Upper lobe of left lung (tissue), 4 donors: ENCODE measurements at regions not wholly inside any gene's neighbourhood (a gene's known extent, or its start where the extent isn't known, plus 50 kb on each side); places are given as distances from the start of the nearest gene placed in this dataset.

Experiments
- EP300 ChIP-seq, 4 donors: sonication (generic); formaldehyde crosslinking; IDR thresholded peaks; one replicate each; pipeline ENCODE4 v1.5.1; 2017; ENCODE audit warnings: antibody characterized with exemption in 4 of 4, control low read depth in 2 of 4
- POLR2A ChIP-seq, 4 donors: fragments of 450-650 bp; IDR thresholded peaks; one replicate each; pipeline ENCODE4 v1.5.1; 2016 to 2017; ENCODE audit warnings: antibody characterized with exemption in 4 of 4, mild to moderate bottlenecking in 2 of 4
- POLR2AphosphoS5 ChIP-seq, 2 donors: sonication (generic); formaldehyde crosslinking; IDR thresholded peaks; one replicate each; pipeline ENCODE4 v1.5.1; 2017; ENCODE audit warnings: antibody characterized with exemption in 2 of 2
- TF ChIP-seq, protein P1 (sequence below), 6 experiments: fragments of 450-650 bp in 4 of 6; fragments of 200-600 bp in 2 of 6; sonication (generic) in 2 of 6; IDR thresholded peaks; one replicate each; pipeline ENCODE4 v1.5.1; 2016 to 2019; ENCODE audit warnings: antibody characterized with exemption in 6 of 6

DNA sequence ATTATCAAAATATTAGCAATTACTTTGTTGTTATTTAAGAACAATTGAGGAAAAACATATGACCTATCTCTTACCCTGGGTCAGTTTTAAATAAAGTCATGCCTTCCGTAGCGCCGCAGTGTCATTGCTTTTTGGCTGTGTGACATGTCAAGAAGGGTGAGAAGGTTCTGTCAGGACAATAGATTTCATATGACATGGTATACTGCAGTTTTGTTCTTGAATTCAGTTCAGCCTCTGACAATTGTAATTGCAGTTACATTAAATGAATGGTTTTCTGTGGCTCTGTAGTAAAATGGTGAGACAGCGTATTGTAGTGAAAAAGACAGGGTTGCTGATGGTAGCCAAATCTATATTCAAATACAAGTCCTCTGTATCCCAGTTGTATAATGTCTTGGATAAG is 307.2 kb downstream of the CDH2 start:
- TF ChIP-seq POLR2A (IDR thresholded peaks at IDR 0.05) (no peak), POLR2AphosphoS5 (IDR thresholded peaks at IDR 0.05) (no peak), EP300 (IDR thresholded peaks at IDR 0.05) (no peak)
- TF ChIP-seq, protein P1, sequence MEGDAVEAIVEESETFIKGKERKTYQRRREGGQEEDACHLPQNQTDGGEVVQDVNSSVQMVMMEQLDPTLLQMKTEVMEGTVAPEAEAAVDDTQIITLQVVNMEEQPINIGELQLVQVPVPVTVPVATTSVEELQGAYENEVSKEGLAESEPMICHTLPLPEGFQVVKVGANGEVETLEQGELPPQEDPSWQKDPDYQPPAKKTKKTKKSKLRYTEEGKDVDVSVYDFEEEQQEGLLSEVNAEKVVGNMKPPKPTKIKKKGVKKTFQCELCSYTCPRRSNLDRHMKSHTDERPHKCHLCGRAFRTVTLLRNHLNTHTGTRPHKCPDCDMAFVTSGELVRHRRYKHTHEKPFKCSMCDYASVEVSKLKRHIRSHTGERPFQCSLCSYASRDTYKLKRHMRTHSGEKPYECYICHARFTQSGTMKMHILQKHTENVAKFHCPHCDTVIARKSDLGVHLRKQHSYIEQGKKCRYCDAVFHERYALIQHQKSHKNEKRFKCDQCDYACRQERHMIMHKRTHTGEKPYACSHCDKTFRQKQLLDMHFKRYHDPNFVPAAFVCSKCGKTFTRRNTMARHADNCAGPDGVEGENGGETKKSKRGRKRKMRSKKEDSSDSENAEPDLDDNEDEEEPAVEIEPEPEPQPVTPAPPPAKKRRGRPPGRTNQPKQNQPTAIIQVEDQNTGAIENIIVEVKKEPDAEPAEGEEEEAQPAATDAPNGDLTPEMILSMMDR (IDR thresholded peaks at IDR 0.05): no peak
